ENCODE measurements at regions not wholly inside any gene's neighbourhood (a gene's known extent, or its start where the extent isn't known, plus 50 kb on each side); places are given as distances from the start of the nearest gene placed in this dataset.

GRCh38 chr1:60762911-60763310 is 319.4 kb upstream of the NFIA start:
- no peak for TF ChIP-seq SUZ12 (IDR thresholded peaks at IDR 0.05; ENCODE audit: extremely low read depth, insufficient read depth, insufficient read length)
- TF ChIP-seq YY1 (IDR thresholded peaks at IDR 0.05; ENCODE audit: insufficient read depth, insufficient read length) = no peak
- no peak for TF ChIP-seq ZNF274 (IDR thresholded peaks at IDR 0.05; ENCODE audit: low read depth, low read length)
- H3K36me3 ChIP-seq (ENCODE audit: insufficient read depth, insufficient read length, low read length) = no peaks in the 10 kb centered on the region
- H3K27me3 ChIP-seq (ENCODE audit: insufficient read depth, insufficient read length) = no peaks in the 10 kb centered on the region
- H3K4me1 ChIP-seq (ENCODE audit: insufficient read depth, insufficient read length) = no peaks in the 10 kb centered on the region
- H3K9me3 ChIP-seq (ENCODE audit: insufficient read depth, low read length) = no peaks in the 10 kb centered on the region
- no peak for DNase-seq (ENCODE audit: low read depth, low spot score)
- no peak overlapping the region for H3K4me3 ChIP-seq (ENCODE audit: insufficient read length, low read depth)
- H3K9ac ChIP-seq (ENCODE audit: insufficient read length, low read depth) = no peak overlapping the region

DNA sequence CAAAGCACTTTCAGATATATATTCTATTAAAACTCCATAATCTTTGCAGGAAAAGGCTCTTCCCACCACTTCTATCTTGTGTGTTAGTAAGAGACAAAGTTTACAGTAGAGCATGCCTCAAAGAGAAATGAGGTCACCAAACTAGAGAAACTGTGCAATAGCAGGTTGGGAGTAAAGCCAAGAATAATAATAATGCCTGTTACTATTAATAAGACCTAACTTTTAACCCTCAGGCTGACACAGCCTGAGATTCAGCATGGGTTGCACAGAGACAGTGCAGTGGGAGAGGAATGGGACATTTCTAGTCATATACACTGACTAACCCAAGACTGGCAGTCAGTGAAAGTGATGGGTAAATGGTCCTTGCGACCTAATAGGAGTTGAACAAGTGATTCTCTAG is 320.2 kb upstream of the NFIA start:
- TF ChIP-seq YY1 (IDR thresholded peaks at IDR 0.05; ENCODE audit: insufficient read depth, insufficient read length) (no peak), SUZ12 (IDR thresholded peaks at IDR 0.05; ENCODE audit: extremely low read depth, insufficient read depth, insufficient read length) (no peak), ZNF274 (IDR thresholded peaks at IDR 0.05; ENCODE audit: low read depth, low read length) (no peak)
- DNase-seq (ENCODE audit: low read depth, low spot score) = no peak

DNA sequence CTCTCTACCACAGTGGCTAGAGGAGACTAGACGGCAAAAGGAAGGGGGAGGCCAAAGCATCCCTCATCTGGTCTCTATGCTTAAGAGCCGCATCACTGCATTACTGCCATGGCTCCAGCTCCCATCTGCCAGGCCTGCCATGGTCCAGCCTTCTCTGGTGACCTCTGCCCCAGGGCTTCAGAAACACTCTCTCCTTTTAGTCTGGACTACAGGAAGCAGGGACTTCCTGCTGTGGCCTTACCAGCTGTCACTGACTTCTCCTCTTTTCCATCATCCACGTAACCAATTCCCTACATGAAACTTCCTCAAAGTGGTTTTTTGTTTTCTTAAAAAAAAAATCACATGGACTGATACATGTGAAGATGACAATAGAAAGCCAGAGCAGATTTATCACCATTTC is 323.1 kb upstream of the NFIA start:
- H3K36me3 ChIP-seq (ENCODE audit: insufficient read depth, insufficient read length, low read length) = no peaks in the 10 kb centered on the region
- H3K9ac ChIP-seq (ENCODE audit: insufficient read length, low read depth) = no peak overlapping the region
- no peaks in the 10 kb centered on the region for H3K4me1 ChIP-seq (ENCODE audit: insufficient read depth, insufficient read length)
- no peaks in the 10 kb centered on the region for H3K9me3 ChIP-seq (ENCODE audit: insufficient read depth, low read length)
- TF ChIP-seq SUZ12 (IDR thresholded peaks at IDR 0.05; ENCODE audit: extremely low read depth, insufficient read depth, insufficient read length) (no peak), YY1 (IDR thresholded peaks at IDR 0.05; ENCODE audit: insufficient read depth, insufficient read length) (no peak), ZNF274 (IDR thresholded peaks at IDR 0.05; ENCODE audit: low read depth, low read length) (no peak)
- DNase-seq (ENCODE audit: low read depth, low spot score) = no peak
- no peak overlapping the region for H3K4me3 ChIP-seq (ENCODE audit: insufficient read length, low read depth)
- H3K27me3 ChIP-seq (ENCODE audit: insufficient read depth, insufficient read length) = no peaks in the 10 kb centered on the region

More for the DNA sequence above, 320.2 kb upstream of the NFIA start:
- no peaks in the 10 kb centered on the region for H3K9me3 ChIP-seq (ENCODE audit: insufficient read depth, low read length)
- H3K9ac ChIP-seq (ENCODE audit: insufficient read length, low read depth) = no peak overlapping the region
- H3K4me3 ChIP-seq (ENCODE audit: insufficient read length, low read depth) = no peak overlapping the region
- no peaks in the 10 kb centered on the region for H3K27me3 ChIP-seq (ENCODE audit: insufficient read depth, insufficient read length)
- H3K4me1 ChIP-seq (ENCODE audit: insufficient read depth, insufficient read length) = no peaks in the 10 kb centered on the region
- H3K36me3 ChIP-seq (ENCODE audit: insufficient read depth, insufficient read length, low read length) = no peaks in the 10 kb centered on the region

DNA sequence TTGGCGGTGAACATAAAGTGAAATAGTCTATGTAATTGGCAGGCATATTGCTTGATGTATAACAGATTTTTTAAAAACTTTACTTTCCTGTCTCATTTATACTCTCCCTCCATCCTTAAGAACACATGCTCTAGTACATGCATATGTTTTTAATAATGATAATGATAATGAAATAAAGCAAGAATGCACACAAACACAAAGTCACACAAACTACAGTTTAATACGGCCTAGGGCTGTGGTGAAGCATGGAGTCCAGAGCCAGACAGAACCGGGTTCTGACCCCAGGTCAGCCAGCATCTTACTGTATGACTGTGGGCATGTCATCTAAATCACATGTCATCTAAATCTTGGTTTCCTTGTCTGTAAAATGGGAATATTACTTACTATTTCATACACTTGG is 324.9 kb upstream of the NFIA start:
- H3K9ac ChIP-seq (ENCODE audit: insufficient read length, low read depth) = no peak overlapping the region

DNA sequence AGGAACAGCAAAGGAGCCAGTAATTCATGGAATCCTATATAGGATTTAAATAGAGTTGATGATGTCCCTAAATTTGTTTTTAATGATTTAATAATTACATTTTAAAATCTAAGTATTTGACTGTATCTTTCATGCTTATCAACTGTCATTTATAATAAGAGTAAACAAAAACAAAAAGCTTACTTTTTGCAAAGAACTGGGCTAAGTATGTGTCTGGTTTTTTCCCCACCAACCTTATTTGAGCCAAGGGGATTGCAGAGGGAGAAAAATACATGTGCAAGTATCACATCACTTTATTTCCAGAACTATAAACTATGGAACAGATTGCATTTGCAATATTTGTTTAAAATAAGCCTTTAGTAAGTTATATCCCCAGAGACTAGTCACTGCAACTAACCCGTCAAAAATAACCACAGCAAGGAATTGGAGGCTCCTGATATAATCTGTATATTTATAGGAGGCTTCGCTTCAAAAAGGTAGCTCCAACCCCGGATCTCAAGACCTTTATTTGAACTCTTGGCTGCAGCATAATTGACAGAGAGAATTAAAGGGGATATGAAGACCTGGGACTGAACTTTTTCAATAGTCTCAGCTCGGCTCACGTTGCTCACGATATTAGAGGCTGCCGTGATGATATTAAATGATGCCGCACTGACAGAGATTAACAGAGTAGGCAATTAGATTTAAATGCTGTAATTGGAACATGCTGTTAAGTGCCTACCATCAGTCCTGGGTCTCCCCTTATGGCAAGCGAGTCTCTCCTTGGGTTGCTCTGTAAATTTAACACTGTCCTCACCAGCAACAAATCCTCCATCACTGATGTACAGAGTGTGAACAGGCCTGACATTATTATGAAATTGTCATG is 329.1 kb upstream of the NFIA start:
- H3K4me1 ChIP-seq (ENCODE audit: insufficient read depth, insufficient read length) = no peaks in the 10 kb centered on the region
- H3K27me3 ChIP-seq (ENCODE audit: insufficient read depth, insufficient read length) = no peaks in the 10 kb centered on the region
- TF ChIP-seq ZNF274 (IDR thresholded peaks at IDR 0.05; ENCODE audit: low read depth, low read length) (no peak), YY1 (IDR thresholded peaks at IDR 0.05; ENCODE audit: insufficient read depth, insufficient read length) (no peak), SUZ12 (IDR thresholded peaks at IDR 0.05; ENCODE audit: extremely low read depth, insufficient read depth, insufficient read length) (no peak)
- no peak overlapping the region for H3K4me3 ChIP-seq (ENCODE audit: insufficient read length, low read depth)
- H3K9ac ChIP-seq (ENCODE audit: insufficient read length, low read depth) = no peak overlapping the region
- H3K9me3 ChIP-seq (ENCODE audit: insufficient read depth, low read length) = no peaks in the 10 kb centered on the region
- H3K36me3 ChIP-seq (ENCODE audit: insufficient read depth, insufficient read length, low read length) = no peaks in the 10 kb centered on the region
- DNase-seq (ENCODE audit: low read depth, low spot score) = no peak

More for the DNA sequence above, 324.9 kb upstream of the NFIA start:
- Histone ChIP-seq H3K36me3 (ENCODE audit: insufficient read depth, insufficient read length, low read length) (no peaks in the 10 kb centered on the region), H3K4me3 (ENCODE audit: insufficient read length, low read depth) (no peak overlapping the region), H3K27me3 (ENCODE audit: insufficient read depth, insufficient read length) (no peaks in the 10 kb centered on the region), H3K4me1 (ENCODE audit: insufficient read depth, insufficient read length) (no peaks in the 10 kb centered on the region), H3K9me3 (ENCODE audit: insufficient read depth, low read length) (no peaks in the 10 kb centered on the region)
- TF ChIP-seq YY1 (IDR thresholded peaks at IDR 0.05; ENCODE audit: insufficient read depth, insufficient read length) (no peak), SUZ12 (IDR thresholded peaks at IDR 0.05; ENCODE audit: extremely low read depth, insufficient read depth, insufficient read length) (no peak), ZNF274 (IDR thresholded peaks at IDR 0.05; ENCODE audit: low read depth, low read length) (no peak)
- no peak for DNase-seq (ENCODE audit: low read depth, low spot score)

- Histone ChIP-seq H3K27me3 (ENCODE audit: insufficient read depth, insufficient read length) (no peaks in the 10 kb centered on the region), H3K9ac (ENCODE audit: insufficient read length, low read depth) (no peak overlapping the region), H3K9me3 (ENCODE audit: insufficient read depth, low read length) (no peaks in the 10 kb centered on the region), H3K4me3 (ENCODE audit: insufficient read length, low read depth) (no peak overlapping the region), H3K4me1 (ENCODE audit: insufficient read depth, insufficient read length) (no peaks in the 10 kb centered on the region), H3K36me3 (ENCODE audit: insufficient read depth, insufficient read length, low read length) (no peaks in the 10 kb centered on the region)
- no peak for DNase-seq (ENCODE audit: low read depth, low spot score)
- no peak for TF ChIP-seq SUZ12 (IDR thresholded peaks at IDR 0.05; ENCODE audit: extremely low read depth, insufficient read depth, insufficient read length)
- no peak for TF ChIP-seq YY1 (IDR thresholded peaks at IDR 0.05; ENCODE audit: insufficient read depth, insufficient read length)
- no peak for TF ChIP-seq ZNF274 (IDR thresholded peaks at IDR 0.05; ENCODE audit: low read depth, low read length)
These were observed 331.1 kb upstream of the NFIA start for GRCh38 chr1:60751306-60751705.

GRCh38 chr1:60747353-60747752 is 335.0 kb upstream of the NFIA start:
- no peaks in the 10 kb centered on the region for H3K27me3 ChIP-seq (ENCODE audit: insufficient read depth, insufficient read length)
- H3K9me3 ChIP-seq (ENCODE audit: insufficient read depth, low read length) = no peaks in the 10 kb centered on the region
- H3K36me3 ChIP-seq (ENCODE audit: insufficient read depth, insufficient read length, low read length) = no peaks in the 10 kb centered on the region
- no peak overlapping the region for H3K4me3 ChIP-seq (ENCODE audit: insufficient read length, low read depth)
- TF ChIP-seq YY1 (IDR thresholded peaks at IDR 0.05; ENCODE audit: insufficient read depth, insufficient read length) = no peak
- no peak for TF ChIP-seq ZNF274 (IDR thresholded peaks at IDR 0.05; ENCODE audit: low read depth, low read length)
- no peak for DNase-seq (ENCODE audit: low read depth, low spot score)
- H3K4me1 ChIP-seq (ENCODE audit: insufficient read depth, insufficient read length) = no peaks in the 10 kb centered on the region
- no peak overlapping the region for H3K9ac ChIP-seq (ENCODE audit: insufficient read length, low read depth)
